ENCODE measurements at regions not wholly inside any gene's neighbourhood (a gene's known extent, or its start where the extent isn't known, plus 50 kb on each side); places are given as distances from the start of the nearest gene placed in this dataset.
A peak's percentile ranks its signal among the peaks of the same experiment; 100 is the strongest.

DNA sequence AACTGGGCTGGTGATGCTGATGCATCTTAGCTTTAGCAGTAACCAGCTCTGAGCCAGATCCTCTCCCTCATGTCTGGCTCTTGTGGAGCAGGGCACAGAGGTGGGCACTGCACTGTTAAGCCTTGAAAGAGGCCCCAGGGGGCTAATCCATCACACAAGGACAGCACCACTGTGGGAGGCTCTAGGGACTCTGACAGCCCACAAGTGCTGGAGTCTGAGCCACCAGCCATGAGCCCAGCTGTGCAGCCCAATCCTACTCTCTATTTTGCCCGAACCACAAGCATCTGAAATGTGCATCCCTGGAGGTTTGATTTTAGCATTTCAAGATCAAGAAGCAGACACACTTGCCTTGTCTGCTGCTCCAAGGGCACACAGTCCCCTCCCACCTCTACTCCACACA, 407.1 kb upstream of the TRPC7 start:
- Histone ChIP-seq H3K36me3 (no peaks in the 10 kb centered on the region), H3K27me3 (no peaks in the 10 kb centered on the region), H3K9me3 (peaks cover 0 to 12% of the 10 kb centered on the region in 2 donors), H3K27ac (no peak overlapping the region), H3K4me3 (no peak overlapping the region), H3K4me1 (no peaks in the 10 kb centered on the region)
- TF ChIP-seq CTCF (IDR thresholded peaks at IDR 0.05): no peak
- DNase-seq (ENCODE audit: low spot score): no peak

- Histone ChIP-seq H3K4me3 (no peak overlapping the region), H3K27ac (no peak overlapping the region), H3K36me3 (no peaks in the 10 kb centered on the region), H3K9me3 (peaks cover 0 to under 1% of the 10 kb centered on the region in 2 donors), H3K27me3 (no peaks in the 10 kb centered on the region), H3K4me1 (no peaks in the 10 kb centered on the region)
- peak; percentile 73 for DNase-seq (ENCODE audit: low spot score)
- peak; percentile 41 to 80 for TF ChIP-seq CTCF (IDR thresholded peaks at IDR 0.05)
These were observed 404.7 kb upstream of the TRPC7 start for GRCh38 chr5:136769900-136770684.

DNA sequence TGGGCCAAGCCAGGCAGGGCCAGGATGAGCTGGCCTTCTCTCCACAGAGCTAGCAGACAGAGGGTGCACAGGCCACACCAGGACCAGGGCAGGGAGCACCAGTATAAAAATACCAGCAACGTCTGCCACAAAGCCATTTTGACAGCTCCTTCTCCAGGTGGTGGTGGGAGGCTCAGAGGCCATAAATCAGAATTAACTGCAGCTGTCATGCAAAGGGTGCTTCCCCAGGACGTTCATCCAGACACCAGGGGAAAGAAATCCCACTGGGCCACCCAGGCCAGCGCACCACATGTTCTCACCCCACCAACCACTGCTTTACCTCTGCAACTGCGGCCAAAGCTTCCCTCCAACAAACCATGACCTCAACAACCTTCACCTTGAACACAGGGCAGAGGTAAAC, 403.7 kb upstream of the TRPC7 start:
- no peaks in the 10 kb centered on the region for H3K9me3 ChIP-seq
- H3K27ac ChIP-seq: no peak overlapping the region
- H3K27me3 ChIP-seq: no peaks in the 10 kb centered on the region
- TF ChIP-seq CTCF (IDR thresholded peaks at IDR 0.05): no peak
- H3K4me1 ChIP-seq: no peaks in the 10 kb centered on the region
- no peak for DNase-seq (ENCODE audit: low spot score)
- no peak overlapping the region for H3K4me3 ChIP-seq
- H3K36me3 ChIP-seq: no peaks in the 10 kb centered on the region

- H3K4me3 ChIP-seq: no peak overlapping the region
These were observed 403.1 kb upstream of the TRPC7 start for GRCh38 chr5:136768457-136768856.

DNA sequence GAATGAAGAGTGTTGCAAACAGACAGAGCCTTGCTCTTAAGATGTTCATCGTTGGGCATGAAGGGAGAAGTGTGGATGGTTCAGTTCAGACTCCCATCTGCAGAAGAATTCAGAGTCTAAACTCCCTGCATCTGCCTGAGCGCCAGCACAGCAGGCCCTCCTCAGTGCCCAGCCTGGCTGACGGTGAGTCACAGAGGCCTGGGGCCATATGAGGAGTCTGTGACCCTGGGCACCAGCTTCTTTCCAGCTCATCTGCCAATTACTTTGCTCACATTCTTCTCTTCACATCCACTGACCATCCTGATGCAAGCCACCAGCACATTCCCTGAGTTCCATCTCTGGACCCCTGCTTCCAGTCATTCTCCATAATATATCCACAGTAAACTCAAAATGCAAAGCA, 401.1 kb upstream of the TRPC7 start:
- no peak for TF ChIP-seq CTCF (IDR thresholded peaks at IDR 0.05)
- Histone ChIP-seq H3K9me3 (no peaks in the 10 kb centered on the region), H3K27ac (no peak overlapping the region), H3K4me1 (no peaks in the 10 kb centered on the region), H3K27me3 (no peaks in the 10 kb centered on the region), H3K36me3 (no peaks in the 10 kb centered on the region), H3K4me3 (no peak overlapping the region)
- DNase-seq (ENCODE audit: low spot score): no peak

More at GRCh38 chr5:136768457-136768856, 403.1 kb upstream of the TRPC7 start:
- Histone ChIP-seq H3K36me3 (no peaks in the 10 kb centered on the region), H3K4me1 (no peaks in the 10 kb centered on the region), H3K27ac (no peak overlapping the region), H3K9me3 (no peaks in the 10 kb centered on the region), H3K27me3 (no peaks in the 10 kb centered on the region)
- no peak for DNase-seq (ENCODE audit: low spot score)
- no peak for TF ChIP-seq CTCF (IDR thresholded peaks at IDR 0.05)

GRCh38 chr5:136764601-136765000, 399.3 kb upstream of the TRPC7 start:
- Histone ChIP-seq H3K4me3 (no peak overlapping the region), H3K9me3 (no peaks in the 10 kb centered on the region), H3K27ac (no peak overlapping the region), H3K36me3 (no peaks in the 10 kb centered on the region), H3K27me3 (no peaks in the 10 kb centered on the region), H3K4me1 (no peaks in the 10 kb centered on the region)
- TF ChIP-seq CTCF (IDR thresholded peaks at IDR 0.05): no peak
- DNase-seq (ENCODE audit: low spot score): no peak

All from right atrium auricular region (tissue), 2 donors.